Suprapubic skin (tissue), 4 donors: ENCODE measurements at regions not wholly inside any gene's neighbourhood (a gene's known extent, or its start where the extent isn't known, plus 50 kb on each side); places are given as distances from the start of the nearest gene placed in this dataset.
"Not testable (repeated sequence)": the region's sequence is repeated elsewhere in the genome, so short reads cannot be mapped to it uniquely, and the experiment has no call there.

Experiments used
- DNase-seq, 2 donors: peaks; one replicate each; pipeline ENCODE4 v3.0.0-alpha.2; 2019; ENCODE audit warnings: low spot score in 2 of 2
- H3K27ac ChIP-seq: fragments of 200-600 bp; sonication (generic); one replicate; pipeline ENCODE4 v1.5.1; 2019
- H3K27me3 ChIP-seq: fragments of 200-600 bp; sonication (generic); one replicate; pipeline ENCODE4 v1.5.1; 2019
- H3K36me3 ChIP-seq: fragments of 200-600 bp; sonication (generic); one replicate; pipeline ENCODE4 v1.5.1; 2019
- H3K4me1 ChIP-seq: fragments of 200-600 bp; sonication (generic); one replicate; pipeline ENCODE4 v1.5.1; 2019
- H3K4me3 ChIP-seq: fragments of 200-600 bp; sonication (generic); one replicate; pipeline ENCODE4 v1.5.1; 2019; ENCODE audit warnings: mild to moderate bottlenecking
- H3K9me3 ChIP-seq: fragments of 200-600 bp; sonication (generic); one replicate; pipeline ENCODE4 v1.5.1; 2019
- CTCF ChIP-seq, 2 donors: fragments of 200-600 bp in 1 of 2; fragments of 450-650 bp in 1 of 2; sonication (generic) in 1 of 2; IDR thresholded peaks; one replicate each; pipeline ENCODE4 v1.5.1; 2016 to 2019; ENCODE audit warnings: antibody characterized with exemption in 2 of 2, mild to moderate bottlenecking in 1 of 2, moderate library complexity in 1 of 2
- EP300 ChIP-seq: sonication (generic); formaldehyde crosslinking; IDR thresholded peaks from one replicate; pipeline ENCODE4 v1.6.1; 2017; ENCODE audit warnings: antibody characterized with exemption
- POLR2A ChIP-seq, 2 donors: fragments of 450-650 bp; IDR thresholded peaks; one replicate each; pipeline ENCODE4 v1.6.1; 2017; ENCODE audit warnings: antibody characterized with exemption in 2 of 2, mild to moderate bottlenecking in 2 of 2, moderate library complexity in 2 of 2
- POLR2AphosphoS5 ChIP-seq, 3 donors: sonication (generic); formaldehyde crosslinking; IDR thresholded peaks; one replicate each; pipeline ENCODE4 v1.6.1; 2017; ENCODE audit warnings: antibody characterized with exemption in 3 of 3
- WGBS: methylation state at CpG from one replicate; pipeline ENCODE4 v1.1.5; 2018; 5-methylcytosine and 5-hydroxymethylcytosine counted together

DNA sequence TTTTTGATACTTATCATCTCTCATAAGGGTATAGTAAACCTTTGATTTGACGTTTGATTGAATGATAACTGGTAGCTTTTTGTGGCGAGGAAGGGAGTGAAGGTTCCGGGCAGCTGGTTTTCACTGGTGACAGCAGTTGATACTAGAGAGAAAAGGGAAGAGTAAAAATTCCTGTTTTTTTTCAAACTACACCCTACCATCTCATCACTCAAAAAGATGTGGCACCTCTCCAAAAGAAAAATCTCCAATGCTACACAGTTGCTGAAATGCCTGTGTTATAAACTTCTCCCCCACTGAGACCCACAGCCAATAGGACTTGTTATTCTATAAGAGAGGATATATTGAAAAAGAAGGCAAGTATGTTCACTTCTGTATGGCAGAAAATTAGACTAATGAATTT, 154.0 kb downstream of the MAIP1 start:
- H3K4me1 ChIP-seq: no peaks in the 10 kb centered on the region
- H3K36me3 ChIP-seq: no peaks in the 10 kb centered on the region
- TF ChIP-seq CTCF (IDR thresholded peaks at IDR 0.05) (no peak), EP300 (no peak), POLR2AphosphoS5 (IDR thresholded peaks at IDR 0.05) (no peak), POLR2A (IDR thresholded peaks at IDR 0.05) (no peak)
- no peak overlapping the region for H3K27ac ChIP-seq
- WGBS: 70% methylated on average over 3 of the region's 3 CpGs
- no peak for DNase-seq
- H3K4me3 ChIP-seq: no peak overlapping the region
- no peaks in the 10 kb centered on the region for H3K9me3 ChIP-seq
- H3K27me3 ChIP-seq: peaks cover 2% of the 10 kb centered on the region

DNA sequence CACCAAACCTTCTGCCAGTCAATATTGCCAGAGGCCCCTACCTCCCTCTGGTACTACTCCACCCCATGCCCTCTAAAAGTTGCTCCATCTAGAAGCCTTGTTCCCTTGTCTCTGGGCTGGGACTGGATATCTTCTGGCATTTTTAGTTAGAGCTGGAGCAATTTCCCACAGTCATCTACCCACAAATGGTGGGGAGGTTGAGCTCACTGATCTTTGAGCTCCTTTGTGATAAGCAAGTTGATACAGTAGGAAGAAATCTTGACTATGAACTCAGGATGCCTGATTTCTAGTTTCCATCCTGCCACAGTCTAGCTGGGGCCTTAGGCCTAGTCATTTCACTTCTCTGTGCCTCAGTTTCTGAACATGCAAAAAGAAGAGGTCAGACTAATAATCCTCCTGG, 155.0 kb downstream of the MAIP1 start:
- no peak for TF ChIP-seq EP300
- TF ChIP-seq CTCF (IDR thresholded peaks at IDR 0.05): no peak
- no peak for TF ChIP-seq POLR2AphosphoS5 (IDR thresholded peaks at IDR 0.05)
- no peak for TF ChIP-seq POLR2A (IDR thresholded peaks at IDR 0.05)

DNA sequence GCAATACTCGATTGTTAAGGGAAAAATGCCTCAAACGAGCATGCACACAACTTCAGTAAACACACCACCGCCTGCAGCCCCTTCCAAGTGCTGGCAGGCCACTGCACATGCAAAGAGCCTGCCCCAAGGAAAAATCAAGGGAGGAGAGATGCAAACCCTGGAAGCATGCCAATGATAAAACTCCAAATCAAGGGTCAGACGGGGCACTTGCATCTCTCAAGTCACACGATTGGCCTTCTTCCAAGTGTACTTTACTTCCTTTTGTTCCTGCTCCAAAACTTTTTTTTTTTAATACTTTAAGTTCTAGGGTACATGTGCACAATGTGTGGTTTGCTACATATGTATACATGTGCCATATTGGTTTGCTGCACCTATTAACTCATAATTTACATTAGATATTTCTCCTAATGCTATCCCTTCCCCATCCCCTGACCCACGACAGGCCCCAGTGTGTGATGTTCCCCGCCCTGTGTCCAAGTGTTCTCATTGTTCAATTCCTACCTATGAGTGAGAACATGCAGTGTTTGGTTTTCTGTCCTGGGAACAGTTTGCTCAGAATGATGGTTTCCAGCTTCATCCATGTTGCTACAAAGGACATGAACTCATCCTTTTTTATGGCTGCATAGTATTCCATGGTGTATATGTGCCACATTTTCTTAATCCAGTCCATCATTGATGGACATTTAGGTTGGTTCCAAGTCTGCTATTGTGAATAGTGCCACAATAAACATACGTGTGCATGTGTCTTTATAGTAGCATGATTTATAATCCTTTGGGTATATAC, 157.8 kb downstream of the MAIP1 start:
- not testable (repeated sequence) for H3K27ac ChIP-seq, H3K4me1 ChIP-seq

More for the DNA sequence above, 155.0 kb downstream of the MAIP1 start:
- DNase-seq: no peak
- Histone ChIP-seq H3K27ac (no peak overlapping the region), H3K9me3 (no peaks in the 10 kb centered on the region), H3K4me1 (no peaks in the 10 kb centered on the region), H3K27me3 (peaks cover 2% of the 10 kb centered on the region), H3K36me3 (no peaks in the 10 kb centered on the region), H3K4me3 (no peak overlapping the region)

DNA sequence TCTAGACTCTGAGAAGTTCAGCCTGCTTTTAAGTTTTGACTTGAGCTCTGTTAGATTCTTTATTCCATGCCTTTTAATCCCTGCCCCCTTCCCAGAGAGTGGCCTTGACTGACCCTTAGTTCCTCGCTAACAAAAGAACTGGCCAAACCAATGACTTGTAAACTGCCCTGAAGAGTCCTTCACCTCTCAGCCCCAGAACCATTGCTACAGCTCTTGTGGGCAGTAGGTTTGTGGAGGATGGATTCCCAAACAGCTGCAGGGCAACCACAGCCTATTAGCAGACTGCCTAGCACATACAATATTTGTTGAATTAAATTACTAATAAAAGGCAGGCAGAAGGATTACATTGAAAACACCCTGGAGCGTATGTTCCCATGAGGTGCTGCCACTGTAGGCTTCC, 163.9 kb downstream of the MAIP1 start:
- no peak for TF ChIP-seq CTCF (IDR thresholded peaks at IDR 0.05)
- no peak for TF ChIP-seq POLR2A (IDR thresholded peaks at IDR 0.05)
- TF ChIP-seq POLR2AphosphoS5 (IDR thresholded peaks at IDR 0.05): no peak
- no peak for TF ChIP-seq EP300
- Histone ChIP-seq H3K9me3 (no peaks in the 10 kb centered on the region), H3K36me3 (no peaks in the 10 kb centered on the region), H3K27me3 (no peaks in the 10 kb centered on the region), H3K4me3 (no peak overlapping the region), H3K27ac (no peak overlapping the region), H3K4me1 (no peaks in the 10 kb centered on the region)
- DNase-seq: no peak
- 96% methylated on average over 2 of the region's 2 CpGs for WGBS

More for the DNA sequence above, 157.8 kb downstream of the MAIP1 start:
- 53% methylated on average over 8 of the region's 8 CpGs for WGBS
- H3K27me3 ChIP-seq, H3K36me3 ChIP-seq, H3K4me3 ChIP-seq, DNase-seq, H3K9me3 ChIP-seq: not testable (repeated sequence)

- no peak for DNase-seq
- no peaks in the 10 kb centered on the region for H3K9me3 ChIP-seq
- H3K4me3 ChIP-seq: no peak overlapping the region
- H3K27me3 ChIP-seq: no peaks in the 10 kb centered on the region
- H3K27ac ChIP-seq: no peak overlapping the region
- no peak for TF ChIP-seq EP300
- no peak for TF ChIP-seq POLR2A (IDR thresholded peaks at IDR 0.05)
- no peak for TF ChIP-seq POLR2AphosphoS5 (IDR thresholded peaks at IDR 0.05)
- TF ChIP-seq CTCF (IDR thresholded peaks at IDR 0.05): no peak
- no peaks in the 10 kb centered on the region for H3K4me1 ChIP-seq
- no peaks in the 10 kb centered on the region for H3K36me3 ChIP-seq
Observed at GRCh38 chr2:200121931-200122330, 166.5 kb downstream of the MAIP1 start.

GRCh38 chr2:200122683-200123082, 167.3 kb downstream of the MAIP1 start:
- no peaks in the 10 kb centered on the region for H3K4me1 ChIP-seq

DNA sequence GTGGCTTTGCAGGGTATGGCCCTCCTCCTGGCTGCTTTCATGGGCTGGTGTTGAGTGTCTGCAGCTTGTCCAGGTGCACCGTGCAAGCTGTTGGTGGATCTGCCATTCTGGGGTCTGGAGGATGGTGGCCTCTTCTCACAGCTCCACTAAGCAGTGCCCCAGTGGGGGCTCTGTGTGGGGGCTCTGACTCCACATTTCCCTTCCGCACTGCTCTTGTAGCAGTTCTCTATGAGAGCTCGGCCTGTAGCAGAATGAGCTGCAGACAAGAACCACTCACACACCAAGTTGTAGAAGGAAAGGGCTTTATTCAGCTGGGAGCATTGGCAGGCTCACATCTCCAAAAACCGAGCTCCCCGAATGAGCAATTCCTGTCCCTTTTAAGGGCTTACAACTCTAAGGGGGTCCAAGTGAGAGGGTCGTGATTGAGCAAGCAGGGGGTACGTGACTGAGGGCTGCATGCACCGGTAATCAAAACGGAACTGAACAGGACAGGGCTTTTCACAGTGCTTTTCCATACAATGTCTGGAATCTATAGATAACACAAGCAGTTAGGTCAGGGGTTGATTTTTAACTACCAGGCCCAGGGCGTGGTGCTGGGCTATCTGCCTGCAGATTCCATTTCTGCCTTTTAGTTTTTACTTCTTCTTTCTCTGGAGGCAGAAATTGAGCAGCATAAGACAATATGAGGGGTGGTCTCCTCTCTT, 169.4 kb downstream of the MAIP1 start:
- not testable (repeated sequence) for H3K27me3 ChIP-seq, H3K36me3 ChIP-seq, H3K4me1 ChIP-seq, H3K9me3 ChIP-seq, DNase-seq, H3K4me3 ChIP-seq, H3K27ac ChIP-seq
- WGBS: 84% methylated on average over 10 of the region's 10 CpGs

More at GRCh38 chr2:200122683-200123082, 167.3 kb downstream of the MAIP1 start:
- Histone ChIP-seq H3K9me3 (no peaks in the 10 kb centered on the region), H3K4me3 (no peak overlapping the region), H3K36me3 (no peaks in the 10 kb centered on the region), H3K27me3 (no peaks in the 10 kb centered on the region), H3K27ac (no peak overlapping the region)
- no peak for DNase-seq
- TF ChIP-seq EP300: no peak
- no peak for TF ChIP-seq POLR2A (IDR thresholded peaks at IDR 0.05)
- TF ChIP-seq POLR2AphosphoS5 (IDR thresholded peaks at IDR 0.05): no peak
- no peak for TF ChIP-seq CTCF (IDR thresholded peaks at IDR 0.05)
